Loucy (cell line): ENCODE measurements at regions not wholly inside any gene's neighbourhood (a gene's known extent, or its start where the extent isn't known, plus 50 kb on each side); places are given as distances from the start of the nearest gene placed in this dataset.

Source experiments
- CTCF ChIP-seq: fragments of 200-600 bp; sonication (generic); conservative IDR thresholded peaks from 2 replicates; pipeline ENCODE4 v1.5.1; 2014; ENCODE audit warnings: mild to moderate bottlenecking, antibody characterized with exemption, low read length
- EZH2phosphoT487 ChIP-seq: fragments of 200-600 bp; IDR thresholded peaks from 2 replicates; pipeline ENCODE4 v1.6.1; 2018; ENCODE audit warnings: antibody characterized with exemption, mild to moderate bottlenecking, moderate library complexity, borderline replicate concordance

- no peak for TF ChIP-seq CTCF
- no peak for TF ChIP-seq EZH2phosphoT487
Measured at GRCh38 chr6:81942067-81942370, 189.5 kb upstream of the TENT5A start.
